Keratinocyte (primary cell): ENCODE measurements at regions not wholly inside any gene's neighbourhood (a gene's known extent, or its start where the extent isn't known, plus 50 kb on each side); places are given as distances from the start of the nearest gene placed in this dataset.

Experiments used
- DNase-seq: peaks from one replicate; pipeline ENCODE4 v3.0.0-alpha.2; 2011; ENCODE audit warnings: low read depth, missing footprints, low spot score
- FAIRE-seq: peaks from 2 replicates; lab custom pipeline; 2011; peaks lifted over from hg19 to GRCh38; lab: Jason Lieb, UNC
- H2AFZ ChIP-seq: 2 replicates; pipeline ENCODE4 v1.6.0; 2012; ENCODE audit warnings: low read length, control low read depth, inconsistent platforms; ENCODE audit not compliant: control insufficient read depth
- H3K27ac ChIP-seq: 2 replicates; pipeline ENCODE4 v1.5.1; 2011; ENCODE audit warnings: low read length; ENCODE audit not compliant: control insufficient read depth, insufficient read depth
- H3K27me3 ChIP-seq: 3 replicates; pipeline ENCODE4 v1.6.0; 2011; ENCODE audit warnings: low read length; ENCODE audit not compliant: control insufficient read depth, insufficient read depth; ENCODE audit errors: extremely low read depth
- H3K36me3 ChIP-seq, 2 experiments: 2 replicates in 1 of 2; 3 replicates in 1 of 2; pipeline ENCODE4 v1.5.1; 2011; ENCODE audit warnings: low read length in 2 of 2, mild to moderate bottlenecking in 1 of 2; ENCODE audit not compliant: control insufficient read depth in 2 of 2, insufficient read depth in 2 of 2; ENCODE audit errors: extremely low read depth in 1 of 2
- H3K4me1 ChIP-seq: 3 replicates; pipeline ENCODE4 v1.5.1; 2011; ENCODE audit warnings: low read length; ENCODE audit not compliant: control insufficient read depth, insufficient read depth; ENCODE audit errors: extremely low read depth
- H3K4me2 ChIP-seq: 3 replicates; pipeline ENCODE4 v1.6.0; 2011; ENCODE audit warnings: low read depth, low read length; ENCODE audit not compliant: control insufficient read depth, insufficient read depth; ENCODE audit errors: extremely low read depth
- H3K4me3 ChIP-seq, 3 experiments: fragments of 200-600 bp in 1 of 3; sonication (generic) in 1 of 3; 2 replicates in 2 of 3; 3 replicates in 1 of 3; pipeline ENCODE4 v1.5.1; 2011 to 2016; ENCODE audit warnings: low read length in 3 of 3, mild to moderate bottlenecking in 3 of 3, control low read depth in 2 of 3, inconsistent platforms in 1 of 3, low read depth in 1 of 3, mixed read lengths in 1 of 3, mixed run types in 1 of 3, moderate library complexity in 1 of 3; ENCODE audit not compliant: control insufficient read depth in 2 of 3, insufficient read depth in 2 of 3; ENCODE audit errors: extremely low read depth in 1 of 3
- H3K79me2 ChIP-seq: 2 replicates; pipeline ENCODE4 v1.6.0; 2012; ENCODE audit warnings: low read length; ENCODE audit not compliant: control insufficient read depth, insufficient read depth
- H3K9ac ChIP-seq: 3 replicates; pipeline ENCODE4 v1.6.0; 2011; ENCODE audit warnings: low read length; ENCODE audit not compliant: control insufficient read depth, insufficient read depth; ENCODE audit errors: extremely low read depth
- H3K9me1 ChIP-seq: 3 replicates; pipeline ENCODE4 v1.6.0; 2011; ENCODE audit warnings: low read length; ENCODE audit not compliant: control insufficient read depth, insufficient read depth; ENCODE audit errors: extremely low read depth
- H3K9me3 ChIP-seq: 2 replicates; pipeline ENCODE4 v1.5.1; 2012; ENCODE audit warnings: low read depth, low read length; ENCODE audit not compliant: control insufficient read depth
- H4K20me1 ChIP-seq: 3 replicates; pipeline ENCODE4 v1.6.0; 2011; ENCODE audit warnings: low read length; ENCODE audit not compliant: control insufficient read depth, insufficient read depth; ENCODE audit errors: extremely low read depth
- CTCF ChIP-seq, 3 experiments: IDR thresholded peaks in 1 of 3; conservative IDR thresholded peaks in 1 of 3; optimal IDR thresholded peaks in 1 of 3; 2 replicates in 2 of 3; 3 replicates in 1 of 3; pipeline versions ENCODE3 to v1.5.1; 2011; ENCODE audit warnings: low read length in 3 of 3, mild to moderate bottlenecking in 3 of 3, moderate library complexity in 2 of 3, control low read depth in 1 of 3, inconsistent platforms in 1 of 3; ENCODE audit not compliant: insufficient read depth in 2 of 3; ENCODE audit errors: extremely low read depth in 1 of 3
- EZH2 ChIP-seq: IDR thresholded peaks from one replicate; pipeline ENCODE4 v1.6.1; 2012; ENCODE audit warnings: inconsistent platforms, mild to moderate bottlenecking, low read length, moderate library complexity
- dilution Hi-C: fragments of 300-500 bp; cut with MboI; formaldehyde crosslinking; loops from one replicate; pipeline ENCODE4 v1.7.0; 2020; ENCODE audit warnings: low sequenced_read_pairs; ENCODE audit not compliant: extremely low pct_ligation_motif_present

- Histone ChIP-seq H3K4me2 (no peak overlapping the region), H3K4me3 (no peak overlapping the region), H3K4me1 (peaks cover 6% of the 10 kb centered on the region), H3K9me1 (no peaks in the 10 kb centered on the region), H4K20me1 (no peaks in the 10 kb centered on the region), H3K36me3 (no peaks in the 10 kb centered on the region), H3K79me2 (no peaks in the 10 kb centered on the region), H3K27ac (no peak overlapping the region), H3K9ac (no peak overlapping the region), H2AFZ (no peak overlapping the region), H3K27me3 (no peaks in the 10 kb centered on the region), H3K9me3 (no peaks in the 10 kb centered on the region)
- TF ChIP-seq EZH2 (no peak), CTCF (optimal IDR thresholded peaks at IDR 0.05 in 1 of 3, IDR thresholded peaks at IDR 0.05 in 1 of 3, conservative IDR thresholded peaks at IDR 0.05 in 1 of 3; ENCODE audit: extremely low read depth in 1 of 3, insufficient read depth in 2 of 3, low read length in 3 of 3) (no peak)
- DNase-seq: no peak
- FAIRE-seq: no peak
- dilution Hi-C loops: no loop called here
Observed at GRCh38 chr2:157934684-157935377, 58.7 kb upstream of the ACVR1 start.

DNA sequence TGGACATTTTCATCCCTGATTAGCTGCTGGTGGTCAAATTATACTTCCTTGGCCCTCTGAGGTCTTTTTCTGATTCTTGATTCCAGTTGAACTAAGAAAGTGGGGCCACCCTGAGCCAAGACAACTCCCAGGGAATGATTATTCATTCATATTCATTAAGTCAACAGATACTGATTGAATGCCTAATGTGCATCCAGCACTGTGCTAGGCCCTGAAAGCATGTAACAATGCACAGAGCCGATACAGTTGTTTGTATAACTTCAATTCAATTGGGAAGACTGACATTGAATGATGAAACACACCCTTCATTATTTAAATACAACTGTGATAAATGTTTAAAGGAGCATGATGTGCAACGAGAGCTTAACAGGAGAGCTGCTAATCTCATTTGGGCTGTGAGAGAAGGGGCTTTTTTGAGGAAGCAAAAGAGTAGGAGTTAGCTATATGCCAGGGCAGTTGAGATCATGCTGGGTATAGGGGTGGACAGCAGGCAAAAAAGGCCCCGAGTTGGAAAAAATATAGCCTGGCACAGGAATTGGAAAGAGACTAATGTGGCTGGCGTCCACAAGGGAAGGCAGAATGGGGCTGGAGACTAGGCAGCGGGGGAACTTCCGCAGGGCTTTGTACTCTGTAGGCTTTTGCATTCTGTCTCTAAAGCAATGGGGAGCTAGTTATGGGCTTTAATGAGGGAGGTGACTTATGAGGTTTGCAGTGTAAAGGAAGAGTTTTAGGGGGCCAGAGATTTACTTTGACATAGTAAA is 57.2 kb upstream of the ACVR1 start:
- dilution Hi-C loops: no loop called here
- Histone ChIP-seq H3K79me2 (no peaks in the 10 kb centered on the region), H3K27me3 (no peaks in the 10 kb centered on the region), H3K9me3 (no peaks in the 10 kb centered on the region), H3K9me1 (no peaks in the 10 kb centered on the region), H3K36me3 (no peaks in the 10 kb centered on the region), H4K20me1 (no peaks in the 10 kb centered on the region), H2AFZ (no peak overlapping the region), H3K27ac (no peak overlapping the region), H3K9ac (no peak overlapping the region), H3K4me1 (peaks cover 4% of the 10 kb centered on the region), H3K4me3 (no peak overlapping the region), H3K4me2 (no peak overlapping the region)
- no peak for TF ChIP-seq CTCF (optimal IDR thresholded peaks at IDR 0.05 in 1 of 3, IDR thresholded peaks at IDR 0.05 in 1 of 3, conservative IDR thresholded peaks at IDR 0.05 in 1 of 3; ENCODE audit: extremely low read depth in 1 of 3, insufficient read depth in 2 of 3, low read length in 3 of 3)
- TF ChIP-seq EZH2: no peak
- FAIRE-seq (no peak), DNase-seq (no peak)
